Pancreas (tissue), 10 donors: ENCODE measurements at regions not wholly inside any gene's neighbourhood (a gene's known extent, or its start where the extent isn't known, plus 50 kb on each side); places are given as distances from the start of the nearest gene placed in this dataset.
"Not testable (repeated sequence)": the region's sequence is repeated elsewhere in the genome, so short reads cannot be mapped to it uniquely, and the experiment has no call there.

Experiments used
- ATAC-seq, 4 donors: fragments of 200-7000 bp; cut with Tn5 transposase; one replicate each; pipeline versions ENCODE4 v1.8.0 to v1.9.1; 2020; ENCODE audit warnings: mild to moderate bottlenecking in 4 of 4, moderate library complexity in 4 of 4
- DNase-seq, 6 donors: peaks; one replicate each; pipeline ENCODE4 v3.0.0-alpha.2; 2020
- FAIRE-seq: peaks from 2 replicates; lab custom pipeline; 2012; peaks lifted over from hg19 to GRCh38; lab: Jason Lieb, UNC
- H3K27ac ChIP-seq, 4 donors: fragments of 200-600 bp; sonication (generic); 1 replicate in 3 of 4; 2 replicates in 1 of 4; pipeline versions ENCODE4 v1.5.0 to v1.8.0; 2020
- H3K27me3 ChIP-seq, 4 donors: fragments of 200-600 bp; one replicate each; pipeline ENCODE4 v1.8.0; 2021
- H3K36me3 ChIP-seq, 3 donors: fragments of 200-600 bp; sonication (generic) in 1 of 3; one replicate each; pipeline versions ENCODE4 v1.5.0 to v1.8.0; 2020 to 2021
- H3K4me1 ChIP-seq, 3 donors: fragments of 200-600 bp; one replicate each; pipeline ENCODE4 v1.8.0; 2021
- H3K4me3 ChIP-seq, 4 donors: fragments of 200-600 bp; sonication (generic) in 2 of 4; one replicate each; pipeline versions ENCODE4 v1.5.0 to v1.8.0; 2020 to 2021
- H3K9me3 ChIP-seq, 4 donors: fragments of 200-600 bp; one replicate each; pipeline ENCODE4 v1.8.0; 2021
- WGBS, 2 donors: extraction: QIAGEN DNeasy Blood & Tissue Kit; methylation state at CpG; one replicate each; pipeline ENCODE4 v1.1.7; 2013; 5-methylcytosine and 5-hydroxymethylcytosine counted together
- intact Hi-C, 3 donors: fragments of 100-400 bp; cut with DNase I; formaldehyde crosslinking; loops; one replicate each; pipeline versions ENCODE4 v1.11.1 to v1.14.2; 2022
- TF ChIP-seq, protein P1 (sequence below), 4 donors: fragments of 200-600 bp; sonication (generic) in 3 of 4; IDR thresholded peaks; one replicate each; pipeline versions ENCODE4 v1.5.0 to v1.8.0; 2021; ENCODE audit warnings: antibody characterized with exemption in 4 of 4
- donor health status: healthy with polysubstance abuse.
- donor health status: DM: no; HTN: no; CAD: no; lungs with moderate emphysema.
- donor health status: DM: no; HTN: no; CAD: no.
- donor health status: control.
- donor health status: control.
- donor health status: Bipolar disorder and iron deficiency.
- donor health status: DM: yes; HTN: yes; CAD: no.
- donor health status: DM: no; HTN: no; CAD: no.
- donor health status: DM: no; HTN: no; CAD: no.
- donor health status: DM: yes; HTN: yes; CAD: no.

DNA sequence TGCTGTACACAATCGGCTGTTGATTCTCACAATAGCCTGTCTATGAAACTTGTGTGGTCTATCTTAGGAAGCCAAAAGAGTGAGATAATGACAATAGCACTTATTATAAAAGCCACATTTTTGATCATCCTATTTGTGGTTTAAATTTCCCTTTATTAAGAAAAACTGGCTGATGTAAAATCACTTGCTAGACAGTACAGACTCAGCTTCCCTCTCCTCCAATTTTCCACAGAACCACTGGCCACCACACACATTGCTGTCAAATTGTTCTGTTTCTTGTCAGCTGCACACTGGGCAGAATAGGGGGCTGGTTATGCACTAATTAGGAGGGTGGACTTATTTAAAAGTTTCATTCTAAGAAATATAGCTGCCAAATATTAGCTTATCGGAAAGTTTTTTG is 425.9 kb downstream of the EPHA3 start:
- Histone ChIP-seq H3K9me3 (no peaks in the 10 kb centered on the region), H3K4me3 (no peak overlapping the region), H3K4me1 (no peaks in the 10 kb centered on the region), H3K36me3 (no peaks in the 10 kb centered on the region), H3K27me3 (no peaks in the 10 kb centered on the region), H3K27ac (no peak overlapping the region)
- TF ChIP-seq, protein P1, sequence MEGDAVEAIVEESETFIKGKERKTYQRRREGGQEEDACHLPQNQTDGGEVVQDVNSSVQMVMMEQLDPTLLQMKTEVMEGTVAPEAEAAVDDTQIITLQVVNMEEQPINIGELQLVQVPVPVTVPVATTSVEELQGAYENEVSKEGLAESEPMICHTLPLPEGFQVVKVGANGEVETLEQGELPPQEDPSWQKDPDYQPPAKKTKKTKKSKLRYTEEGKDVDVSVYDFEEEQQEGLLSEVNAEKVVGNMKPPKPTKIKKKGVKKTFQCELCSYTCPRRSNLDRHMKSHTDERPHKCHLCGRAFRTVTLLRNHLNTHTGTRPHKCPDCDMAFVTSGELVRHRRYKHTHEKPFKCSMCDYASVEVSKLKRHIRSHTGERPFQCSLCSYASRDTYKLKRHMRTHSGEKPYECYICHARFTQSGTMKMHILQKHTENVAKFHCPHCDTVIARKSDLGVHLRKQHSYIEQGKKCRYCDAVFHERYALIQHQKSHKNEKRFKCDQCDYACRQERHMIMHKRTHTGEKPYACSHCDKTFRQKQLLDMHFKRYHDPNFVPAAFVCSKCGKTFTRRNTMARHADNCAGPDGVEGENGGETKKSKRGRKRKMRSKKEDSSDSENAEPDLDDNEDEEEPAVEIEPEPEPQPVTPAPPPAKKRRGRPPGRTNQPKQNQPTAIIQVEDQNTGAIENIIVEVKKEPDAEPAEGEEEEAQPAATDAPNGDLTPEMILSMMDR (IDR thresholded peaks at IDR 0.05), result no peak
- FAIRE-seq (no peak), DNase-seq (no peak), ATAC-seq (no peak)
- intact Hi-C loops, result no loop called here
- WGBS, 2 donors, result 75 to 80% methylated on average over 2 of the region's 2 CpGs

DNA sequence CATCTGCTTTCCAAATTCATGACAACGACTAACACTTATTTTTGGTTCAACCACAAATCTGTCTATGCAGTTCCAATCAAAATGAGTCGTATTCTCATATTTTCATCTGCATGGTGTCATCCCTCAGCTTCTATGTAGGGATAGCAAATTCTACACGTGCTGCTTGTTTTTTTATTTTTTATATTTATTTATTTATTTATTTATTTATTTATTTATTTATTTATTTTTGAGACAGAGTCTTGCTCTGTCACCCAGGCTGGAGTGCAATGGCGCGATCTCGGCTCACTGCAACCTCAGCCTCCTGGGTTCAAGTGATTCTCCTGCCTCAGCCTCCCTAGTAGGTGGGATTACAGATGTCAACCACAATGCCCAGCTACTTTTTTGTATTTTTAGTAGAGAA is 447.2 kb downstream of the EPHA3 start:
- intact Hi-C loops, H3K27me3 ChIP-seq, FAIRE-seq, H3K4me3 ChIP-seq, H3K27ac ChIP-seq, H3K4me1 ChIP-seq, ATAC-seq, H3K36me3 ChIP-seq, H3K9me3 ChIP-seq, DNase-seq: not testable (repeated sequence)
- 79 to 83% methylated on average over 6 of the region's 6 CpGs for WGBS, 2 donors

DNA sequence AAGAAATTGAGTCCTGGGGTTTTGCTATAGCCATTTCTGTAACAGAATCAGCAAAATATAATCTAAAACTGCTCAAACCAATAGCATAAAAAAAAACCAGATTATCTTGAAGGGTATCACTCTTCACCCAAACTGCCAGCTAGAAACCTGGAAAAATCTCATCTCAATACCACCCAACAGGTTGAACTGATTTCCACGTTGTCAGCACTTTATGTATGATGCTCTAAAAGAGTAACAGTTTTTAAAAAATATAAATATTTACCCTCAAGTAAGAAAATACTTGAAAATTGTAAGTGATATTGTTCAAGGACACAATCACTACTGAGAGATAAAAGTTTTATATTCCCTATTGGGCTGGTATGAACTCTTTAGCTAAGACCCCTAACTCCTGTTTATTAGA is 451.3 kb downstream of the EPHA3 start:
- Histone ChIP-seq H3K27me3 (no peaks in the 10 kb centered on the region), H3K36me3 (no peaks in the 10 kb centered on the region), H3K27ac (no peak overlapping the region), H3K4me3 (no peak overlapping the region), H3K9me3 (no peaks in the 10 kb centered on the region), H3K4me1 (no peaks in the 10 kb centered on the region)
- ATAC-seq (no peak), DNase-seq (no peak), FAIRE-seq (no peak)
- 57 to 69% methylated on average over 1 of the region's 1 CpG for WGBS, 2 donors
- TF ChIP-seq, protein P1 (IDR thresholded peaks at IDR 0.05), result no peak
- intact Hi-C loops, result no loop called here

DNA sequence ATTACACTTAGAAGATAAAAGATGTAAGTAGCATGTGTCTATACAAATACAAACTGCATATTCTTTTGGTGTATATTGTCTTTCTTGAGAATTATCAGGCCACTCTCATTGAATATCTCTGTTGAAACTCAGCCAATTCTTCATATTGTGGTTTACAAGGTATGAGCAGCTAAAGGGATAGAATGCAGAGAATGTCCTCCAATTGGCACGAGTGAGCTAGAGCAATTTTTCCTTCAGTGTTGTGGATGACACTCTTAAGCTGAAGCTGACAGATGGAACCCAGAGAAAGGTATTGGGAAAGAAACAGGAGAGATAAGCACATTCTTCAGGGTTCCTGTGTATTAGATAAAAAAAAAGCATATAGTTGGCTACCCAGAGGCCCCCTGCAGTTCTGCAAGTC is 453.1 kb downstream of the EPHA3 start:
- intact Hi-C loops, result no loop called here
- Histone ChIP-seq H3K27ac (no peak overlapping the region), H3K9me3 (no peaks in the 10 kb centered on the region), H3K36me3 (no peaks in the 10 kb centered on the region), H3K27me3 (no peaks in the 10 kb centered on the region), H3K4me1 (no peaks in the 10 kb centered on the region), H3K4me3 (no peak overlapping the region)
- no peak for DNase-seq
- WGBS, 2 donors, result 51 to 69% methylated on average over 1 of the region's 1 CpG
- no peak for ATAC-seq
- TF ChIP-seq, protein P1 (IDR thresholded peaks at IDR 0.05), result no peak
- no peak for FAIRE-seq

DNA sequence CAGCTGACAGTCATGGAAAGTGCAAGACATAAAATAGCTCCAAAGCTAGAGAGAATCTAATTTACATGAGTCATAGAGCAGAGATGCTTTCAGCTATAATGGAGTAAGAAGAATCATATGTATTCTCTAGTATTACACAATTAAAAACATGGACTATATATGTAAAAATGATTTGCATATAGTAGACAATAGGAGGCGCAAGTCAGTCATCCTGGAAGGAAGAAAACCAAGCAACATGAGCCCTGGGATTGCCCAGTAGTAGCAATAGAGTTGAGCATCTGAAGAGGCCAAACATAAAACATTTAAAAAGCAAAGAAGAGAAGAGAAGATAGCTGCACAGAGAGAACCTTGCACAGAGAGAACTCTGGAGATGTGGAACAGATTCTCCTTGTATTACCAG is 455.0 kb downstream of the EPHA3 start:
- WGBS, 2 donors, result 59 to 68% methylated on average over 1 of the region's 1 CpG
- Histone ChIP-seq H3K27me3 (no peaks in the 10 kb centered on the region), H3K4me3 (no peak overlapping the region), H3K36me3 (no peaks in the 10 kb centered on the region), H3K9me3 (no peaks in the 10 kb centered on the region), H3K4me1 (no peaks in the 10 kb centered on the region), H3K27ac (no peak overlapping the region)
- DNase-seq, result no peak
- ATAC-seq, result no peak
- intact Hi-C loops, result no loop called here
- FAIRE-seq, result no peak
- TF ChIP-seq, protein P1 (IDR thresholded peaks at IDR 0.05), result no peak

DNA sequence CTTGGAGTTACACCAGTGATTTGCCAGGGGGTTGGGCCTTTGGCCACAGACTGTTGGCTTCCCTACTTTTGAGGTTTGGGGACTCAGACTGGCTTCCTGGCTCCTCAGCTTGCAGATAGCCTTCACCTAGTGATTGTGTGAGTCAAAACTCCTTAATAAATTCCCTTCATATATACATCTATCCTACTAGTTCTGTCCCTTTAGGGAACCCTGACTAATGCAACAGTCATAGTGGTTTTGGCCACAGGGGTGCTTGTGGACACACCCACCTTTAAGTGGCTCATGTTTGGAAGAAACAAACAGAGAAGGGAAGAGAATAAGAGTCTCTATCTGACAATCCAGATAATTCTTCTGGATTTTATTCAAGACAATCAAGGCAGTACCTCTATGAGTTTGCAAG is 457.7 kb downstream of the EPHA3 start:
- Histone ChIP-seq H3K27ac (no peak overlapping the region), H3K27me3 (no peaks in the 10 kb centered on the region), H3K4me3 (no peak overlapping the region), H3K9me3 (no peaks in the 10 kb centered on the region), H3K36me3 (no peaks in the 10 kb centered on the region), H3K4me1 (no peaks in the 10 kb centered on the region)
- DNase-seq (no peak), FAIRE-seq (no peak), ATAC-seq (no peak)
- TF ChIP-seq, protein P1 (IDR thresholded peaks at IDR 0.05), result no peak
- intact Hi-C loops, result no loop called here
